DMS79 treated with DMSO at 0.1 percent for 48 hours (cell line): ENCODE measurements at regions not wholly inside any gene's neighbourhood (a gene's known extent, or its start where the extent isn't known, plus 50 kb on each side); places are given as distances from the start of the nearest gene placed in this dataset.

Experiments
- DNase-seq: peaks from one replicate; lab custom pipeline; 2025; lab: John Stamatoyannopoulos, UW

- DNase-seq = no peak
Measured at GRCh38 chr1:5231541-5232315, 577.3 kb downstream of the AJAP1 start.

GRCh38 chr1:5227114-5227513, 572.7 kb downstream of the AJAP1 start:
- DNase-seq = no peak

- no peak for DNase-seq
Measured at GRCh38 chr1:5225707-5226704, 571.6 kb downstream of the AJAP1 start.

GRCh38 chr1:5223206-5223605, 568.8 kb downstream of the AJAP1 start:
- no peak for DNase-seq

- DNase-seq = no peak
Measured at GRCh38 chr1:5222626-5223025, 568.2 kb downstream of the AJAP1 start.

- no peak for DNase-seq
Measured at GRCh38 chr1:5221451-5221850, 567.0 kb downstream of the AJAP1 start.

- no peak for DNase-seq
Measured at GRCh38 chr1:5220821-5221220, 566.4 kb downstream of the AJAP1 start.

- no peak for DNase-seq
Measured at GRCh38 chr1:5220421-5220820, 566.0 kb downstream of the AJAP1 start.

- no peak for DNase-seq
Measured at GRCh38 chr1:5200006-5200405, 545.6 kb downstream of the AJAP1 start.

GRCh38 chr1:5198328-5198727, 543.9 kb downstream of the AJAP1 start:
- DNase-seq = no peak

- no peak for DNase-seq
Measured at GRCh38 chr1:5191470-5191869, 537.1 kb downstream of the AJAP1 start.

GRCh38 chr1:5189384-5189783, 535.0 kb downstream of the AJAP1 start:
- no peak for DNase-seq

- DNase-seq = no peak
Measured at GRCh38 chr1:5165762-5166161, 511.4 kb downstream of the AJAP1 start.

GRCh38 chr1:5164158-5164557, 509.7 kb downstream of the AJAP1 start:
- no peak for DNase-seq

GRCh38 chr1:5161372-5161771, 507.0 kb downstream of the AJAP1 start:
- DNase-seq = no peak

- DNase-seq = no peak
Measured at GRCh38 chr1:5157175-5157574, 502.8 kb downstream of the AJAP1 start.

- no peak for DNase-seq
Measured at GRCh38 chr1:5156416-5157120, 502.2 kb downstream of the AJAP1 start.

GRCh38 chr1:5151511-5151910, 497.1 kb downstream of the AJAP1 start:
- DNase-seq = no peak

- no peak for DNase-seq
Measured at GRCh38 chr1:5150191-5150590, 495.8 kb downstream of the AJAP1 start.

GRCh38 chr1:5147806-5148205, 493.4 kb downstream of the AJAP1 start:
- no peak for DNase-seq

GRCh38 chr1:5142389-5142788, 488.0 kb downstream of the AJAP1 start:
- no peak for DNase-seq

GRCh38 chr1:5141750-5142149, 487.3 kb downstream of the AJAP1 start:
- DNase-seq = no peak
